ENCODE measurements at regions not wholly inside any gene's neighbourhood (a gene's known extent, or its start where the extent isn't known, plus 50 kb on each side); places are given as distances from the start of the nearest gene placed in this dataset.

- FAIRE-seq (no peak), DNase-seq (ENCODE audit: extremely low spot score, insufficient read length, low read depth) (no peak)
These were observed 60.1 kb upstream of the ZC3H12C start for GRCh38 chr11:110032957-110033570.

GRCh38 chr11:110034806-110035205, 58.4 kb upstream of the ZC3H12C start:
- DNase-seq (ENCODE audit: extremely low spot score, insufficient read length, low read depth) (no peak), FAIRE-seq (no peak)

DNA sequence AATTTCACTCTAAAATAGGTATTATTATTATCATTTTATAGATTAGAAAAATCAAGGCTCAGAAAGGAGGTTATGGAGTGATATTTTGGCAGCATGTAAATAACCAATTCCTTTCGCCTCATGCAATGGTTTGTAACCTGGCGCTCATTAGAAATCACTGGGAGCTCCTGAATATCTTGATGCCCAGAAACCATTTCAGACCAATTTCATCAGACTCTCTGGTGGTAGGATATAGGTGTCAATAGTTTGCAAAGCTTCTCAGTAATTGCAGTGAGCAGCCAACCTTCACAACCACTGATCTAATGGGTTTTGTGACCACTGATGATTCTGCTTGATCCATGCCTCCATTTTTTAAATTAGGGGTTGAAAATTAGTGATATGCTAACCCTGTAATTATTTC, 57.8 kb upstream of the ZC3H12C start:
- FAIRE-seq, result no peak

GRCh38 chr11:110038201-110038600, 55.0 kb upstream of the ZC3H12C start:
- FAIRE-seq (no peak), DNase-seq (ENCODE audit: extremely low spot score, insufficient read length, low read depth) (no peak)

More for the DNA sequence above, 57.8 kb upstream of the ZC3H12C start:
- no peak for DNase-seq (ENCODE audit: extremely low spot score, insufficient read length, low read depth)

Measured in GM18507 (cell line).